Fibroblast of lung (primary cell): ENCODE measurements at regions not wholly inside any gene's neighbourhood (a gene's known extent, or its start where the extent isn't known, plus 50 kb on each side); places are given as distances from the start of the nearest gene placed in this dataset.

Experiments used
- DNase-seq, 2 donors: peaks; one replicate each; pipeline versions ENCODE4 v3.0.0 to v3.0.0-alpha.2; 2010; ENCODE audit warnings: low read depth in 2 of 2
- H2AFZ ChIP-seq: 2 replicates; pipeline ENCODE4 v1.5.1; 2012; ENCODE audit warnings: low read length, control low read depth, inconsistent platforms
- H3K27ac ChIP-seq: 2 replicates; pipeline ENCODE4 v1.5.1; 2011; ENCODE audit warnings: low read length, control low read depth; ENCODE audit not compliant: insufficient read depth
- H3K27me3 ChIP-seq: 2 replicates; pipeline ENCODE4 v1.5.1; 2011; ENCODE audit warnings: mild to moderate bottlenecking, low read length; ENCODE audit not compliant: control insufficient read depth, insufficient read depth
- H3K36me3 ChIP-seq: 2 replicates; pipeline ENCODE4 v1.5.1; 2011; ENCODE audit warnings: low read length; ENCODE audit not compliant: control insufficient read depth, insufficient read depth
- H3K4me1 ChIP-seq: 2 replicates; pipeline ENCODE4 v1.5.1; 2011; ENCODE audit warnings: low read length; ENCODE audit not compliant: control insufficient read depth, insufficient read depth; ENCODE audit errors: extremely low read depth
- H3K4me2 ChIP-seq: 2 replicates; pipeline ENCODE4 v1.5.1; 2011; ENCODE audit warnings: low read length, control low read depth; ENCODE audit not compliant: insufficient read depth; ENCODE audit errors: extremely low read depth
- H3K4me3 ChIP-seq, 4 experiments: fragments of 200-600 bp in 1 of 4; sonication (generic) in 1 of 4; replicated peaks in 1 of 4; 2 replicates each; pipeline ENCODE4 v1.5.1; 2011 to 2016; ENCODE audit warnings: low read length in 4 of 4, low read depth in 3 of 4, mild to moderate bottlenecking in 3 of 4, control low read depth in 2 of 4, inconsistent platforms in 1 of 4, mixed read lengths in 1 of 4; ENCODE audit not compliant: insufficient read depth in 1 of 4; ENCODE audit errors: control extremely low read depth in 1 of 4
- H3K79me2 ChIP-seq: 2 replicates; pipeline ENCODE4 v1.5.1; 2012; ENCODE audit warnings: mild to moderate bottlenecking, low read length, inconsistent platforms; ENCODE audit not compliant: control insufficient read depth, insufficient read depth
- H3K9ac ChIP-seq: 2 replicates; pipeline ENCODE4 v1.5.1; 2011; ENCODE audit warnings: mild to moderate bottlenecking, low read length, control low read depth; ENCODE audit not compliant: insufficient read depth
- H3K9me3 ChIP-seq: 2 replicates; pipeline ENCODE4 v1.5.1; 2012; ENCODE audit warnings: low read depth, low read length; ENCODE audit not compliant: control insufficient read depth, insufficient read depth
- H4K20me1 ChIP-seq: 2 replicates; pipeline ENCODE4 v1.5.1; 2011; ENCODE audit warnings: low read length; ENCODE audit not compliant: control insufficient read depth, insufficient read depth; ENCODE audit errors: extremely low read depth
- CTCF ChIP-seq, 2 donors: IDR thresholded peaks in 1 of 2; conservative IDR thresholded peaks in 1 of 2; 1 replicate in 1 of 2; 2 replicates in 1 of 2; pipeline ENCODE4 v1.5.1; 2011 to 2012; ENCODE audit warnings: low read length in 2 of 2, control low read depth in 1 of 2, inconsistent platforms in 1 of 2, low read depth in 1 of 2, mild to moderate bottlenecking in 1 of 2
- EZH2 ChIP-seq: IDR thresholded peaks from 2 replicates; pipeline ENCODE4 v1.5.1; 2012; ENCODE audit warnings: low read length, control low read depth, mild to moderate bottlenecking; ENCODE audit errors: missing control alignments

- no peak for TF ChIP-seq EZH2
- no peak for TF ChIP-seq CTCF (conservative IDR thresholded peaks at IDR 0.05 in 1 of 2, IDR thresholded peaks at IDR 0.05 in 1 of 2; ENCODE audit: low read depth in 1 of 2, low read length in 2 of 2)
- no peak for DNase-seq
- Histone ChIP-seq H3K4me2 (no peak overlapping the region), H3K36me3 (no peaks in the 10 kb centered on the region), H3K27ac (no peak overlapping the region), H2AFZ (no peak overlapping the region), H3K4me3 (no peak overlapping the region), H3K27me3 (no peaks in the 10 kb centered on the region), H3K4me1 (no peaks in the 10 kb centered on the region), H3K9me3 (no peaks in the 10 kb centered on the region), H4K20me1 (no peaks in the 10 kb centered on the region), H3K79me2 (no peaks in the 10 kb centered on the region), H3K9ac (no peak overlapping the region)
Observed at GRCh38 chr7:153507885-153508284, 544.3 kb upstream of the DPP6 start.

- TF ChIP-seq CTCF (conservative IDR thresholded peaks at IDR 0.05 in 1 of 2, IDR thresholded peaks at IDR 0.05 in 1 of 2; ENCODE audit: low read depth in 1 of 2, low read length in 2 of 2): no peak
- no peak for TF ChIP-seq EZH2
- DNase-seq: no peak
- no peaks in the 10 kb centered on the region for H3K36me3 ChIP-seq
- H2AFZ ChIP-seq: no peak overlapping the region
- H3K4me2 ChIP-seq: no peak overlapping the region
- no peak overlapping the region for H3K27ac ChIP-seq
- no peaks in the 10 kb centered on the region for H4K20me1 ChIP-seq
- no peak overlapping the region for H3K4me3 ChIP-seq
- no peaks in the 10 kb centered on the region for H3K27me3 ChIP-seq
- H3K4me1 ChIP-seq: no peaks in the 10 kb centered on the region
- H3K9me3 ChIP-seq: no peaks in the 10 kb centered on the region
- H3K79me2 ChIP-seq: no peaks in the 10 kb centered on the region
- no peak overlapping the region for H3K9ac ChIP-seq
Observed at GRCh38 chr7:153509768-153510167, 542.4 kb upstream of the DPP6 start.

GRCh38 chr7:153510674-153511073, 541.5 kb upstream of the DPP6 start:
- H4K20me1 ChIP-seq: no peaks in the 10 kb centered on the region
- no peaks in the 10 kb centered on the region for H3K79me2 ChIP-seq
- TF ChIP-seq EZH2 (no peak), CTCF (conservative IDR thresholded peaks at IDR 0.05 in 1 of 2, IDR thresholded peaks at IDR 0.05 in 1 of 2; ENCODE audit: low read depth in 1 of 2, low read length in 2 of 2) (no peak)
- no peaks in the 10 kb centered on the region for H3K9me3 ChIP-seq
- H3K4me1 ChIP-seq: no peaks in the 10 kb centered on the region
- no peaks in the 10 kb centered on the region for H3K27me3 ChIP-seq
- no peak for DNase-seq
- H3K9ac ChIP-seq: no peak overlapping the region
- no peak overlapping the region for H3K4me2 ChIP-seq
- no peaks in the 10 kb centered on the region for H3K36me3 ChIP-seq
- no peak overlapping the region for H3K4me3 ChIP-seq
- no peak overlapping the region for H2AFZ ChIP-seq
- no peak overlapping the region for H3K27ac ChIP-seq
